Nephron progenitor cell (in vitro differentiated cells): ENCODE measurements at regions not wholly inside any gene's neighbourhood (a gene's known extent, or its start where the extent isn't known, plus 50 kb on each side); places are given as distances from the start of the nearest gene placed in this dataset.

Experiments
- DNase-seq: peaks from one replicate; pipeline ENCODE4 v3.0.0; 2021
- H3K27ac Mint-ChIP-seq: 2 replicates; pipeline ENCODE4 v1.8.0; 2021; ENCODE audit warnings: mild to moderate bottlenecking, moderate library complexity, mixed read lengths
- H3K27me3 Mint-ChIP-seq: 2 replicates; pipeline ENCODE4 v1.8.0; 2021; ENCODE audit warnings: mild to moderate bottlenecking, low read depth, mixed read lengths; ENCODE audit not compliant: poor library complexity
- H3K36me3 Mint-ChIP-seq: 2 replicates; pipeline ENCODE4 v1.8.0; 2021; ENCODE audit warnings: low read depth, mixed read lengths
- H3K4me1 Mint-ChIP-seq: 2 replicates; pipeline ENCODE4 v1.8.0; 2021; ENCODE audit warnings: mixed read lengths
- H3K4me3 Mint-ChIP-seq: 2 replicates; pipeline ENCODE4 v1.8.0; 2021; ENCODE audit warnings: mild to moderate bottlenecking, moderate library complexity, mixed read lengths
- H3K9me3 Mint-ChIP-seq: 2 replicates; pipeline ENCODE4 v1.8.0; 2021; ENCODE audit warnings: mild to moderate bottlenecking, moderate library complexity, mixed read lengths
- CTCF ChIP-seq: fragments of 200-600 bp; sonication (generic); IDR thresholded peaks from 2 replicates; pipeline ENCODE4 v1.5.0; 2021; ENCODE audit warnings: antibody characterized with exemption

GRCh38 chr5:97406946-97407676 lies 224.1 kb upstream of the RIOK2 start:
- H3K4me3 Mint-ChIP-seq: no peak overlapping the region

GRCh38 chr5:97408331-97408730 lies 225.3 kb upstream of the RIOK2 start:
- H3K27ac Mint-ChIP-seq: no peak overlapping the region
- TF ChIP-seq CTCF: no peak
- H3K4me1 Mint-ChIP-seq: peaks cover 8% of the 10 kb centered on the region
- peaks cover 14% of the 10 kb centered on the region for H3K9me3 Mint-ChIP-seq
- H3K36me3 Mint-ChIP-seq: no peaks in the 10 kb centered on the region
- H3K27me3 Mint-ChIP-seq: peaks cover 2% of the 10 kb centered on the region
- no peak for DNase-seq
- no peak overlapping the region for H3K4me3 Mint-ChIP-seq

More at GRCh38 chr5:97406946-97407676, 224.1 kb upstream of the RIOK2 start:
- no peak for DNase-seq
- no peak overlapping the region for H3K27ac Mint-ChIP-seq
- TF ChIP-seq CTCF: no peak
- H3K4me1 Mint-ChIP-seq: no peaks in the 10 kb centered on the region
- no peaks in the 10 kb centered on the region for H3K36me3 Mint-ChIP-seq
- peaks cover 2% of the 10 kb centered on the region for H3K27me3 Mint-ChIP-seq
- H3K9me3 Mint-ChIP-seq: peaks cover 14% of the 10 kb centered on the region

- Mint-ChIP-seq H3K4me3 (no peak overlapping the region), H3K9me3 (peaks cover 4% of the 10 kb centered on the region), H3K4me1 (peaks cover 15% of the 10 kb centered on the region), H3K27ac (no peak overlapping the region), H3K27me3 (peaks cover 2% of the 10 kb centered on the region), H3K36me3 (no peaks in the 10 kb centered on the region)
- DNase-seq: no peak
- TF ChIP-seq CTCF: no peak
These were observed 229.9 kb upstream of the RIOK2 start for GRCh38 chr5:97412959-97413358.

- H3K27me3 Mint-ChIP-seq: peaks cover 4% of the 10 kb centered on the region
- no peaks in the 10 kb centered on the region for H3K36me3 Mint-ChIP-seq
- TF ChIP-seq CTCF: no peak
- H3K4me1 Mint-ChIP-seq: peaks cover 24% of the 10 kb centered on the region
- H3K9me3 Mint-ChIP-seq: no peaks in the 10 kb centered on the region
- H3K4me3 Mint-ChIP-seq: no peak overlapping the region
- DNase-seq: no peak
- H3K27ac Mint-ChIP-seq: no peak overlapping the region
These were observed 234.9 kb upstream of the RIOK2 start for GRCh38 chr5:97417986-97418385.

- no peaks in the 10 kb centered on the region for H3K36me3 Mint-ChIP-seq
- H3K27ac Mint-ChIP-seq: no peak overlapping the region
- H3K4me3 Mint-ChIP-seq: no peak overlapping the region
- H3K27me3 Mint-ChIP-seq: peaks cover 4% of the 10 kb centered on the region
- DNase-seq: no peak
- H3K4me1 Mint-ChIP-seq: peaks cover 23% of the 10 kb centered on the region
- TF ChIP-seq CTCF: no peak
- no peaks in the 10 kb centered on the region for H3K9me3 Mint-ChIP-seq
These were observed 235.4 kb upstream of the RIOK2 start for GRCh38 chr5:97418462-97418861.

- Mint-ChIP-seq H3K27me3 (peaks cover 4% of the 10 kb centered on the region), H3K36me3 (no peaks in the 10 kb centered on the region), H3K4me3 (no peak overlapping the region), H3K4me1 (peaks cover 17% of the 10 kb centered on the region), H3K27ac (no peak overlapping the region), H3K9me3 (no peaks in the 10 kb centered on the region)
- TF ChIP-seq CTCF: no peak
- DNase-seq: no peak
These were observed 237.6 kb upstream of the RIOK2 start for GRCh38 chr5:97420646-97421045.
